ENCODE measurements at regions not wholly inside any gene's neighbourhood (a gene's known extent, or its start where the extent isn't known, plus 50 kb on each side); places are given as distances from the start of the nearest gene placed in this dataset.

DNA sequence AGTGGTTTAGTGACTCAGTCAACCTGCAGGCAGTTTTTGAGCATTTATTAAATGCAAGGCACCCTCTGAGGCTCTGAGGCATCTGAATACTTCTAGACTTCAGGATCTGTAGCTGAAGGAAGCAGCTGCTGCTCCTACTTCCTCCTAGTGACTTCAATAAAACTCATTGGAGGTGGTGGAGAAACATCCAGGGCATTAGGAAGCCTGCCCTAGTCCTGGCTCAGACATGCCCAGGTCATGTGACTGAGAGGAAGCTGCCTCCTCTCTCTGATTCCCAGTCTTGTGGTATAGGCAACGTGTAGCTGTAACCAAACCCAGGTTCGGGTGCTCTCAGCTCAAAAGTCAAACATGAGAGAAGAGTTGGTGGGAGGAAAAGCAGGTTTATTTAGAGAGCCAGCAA, 287.2 kb upstream of the GYPC start:
- H3K4me3 ChIP-seq (ENCODE audit: low read depth, poor library complexity, severe bottlenecking): no peak overlapping the region
- intact Hi-C loops (cut with DNase I; ENCODE audit: low total_unique reads): no loop called here
- peak in 1 of 2 donors; percentile 17 for DNase-seq (ENCODE audit: low spot score in 2 of 2)
- no peak for TF ChIP-seq POLR2A (IDR thresholded peaks at IDR 0.05)
- TF ChIP-seq, protein P1, sequence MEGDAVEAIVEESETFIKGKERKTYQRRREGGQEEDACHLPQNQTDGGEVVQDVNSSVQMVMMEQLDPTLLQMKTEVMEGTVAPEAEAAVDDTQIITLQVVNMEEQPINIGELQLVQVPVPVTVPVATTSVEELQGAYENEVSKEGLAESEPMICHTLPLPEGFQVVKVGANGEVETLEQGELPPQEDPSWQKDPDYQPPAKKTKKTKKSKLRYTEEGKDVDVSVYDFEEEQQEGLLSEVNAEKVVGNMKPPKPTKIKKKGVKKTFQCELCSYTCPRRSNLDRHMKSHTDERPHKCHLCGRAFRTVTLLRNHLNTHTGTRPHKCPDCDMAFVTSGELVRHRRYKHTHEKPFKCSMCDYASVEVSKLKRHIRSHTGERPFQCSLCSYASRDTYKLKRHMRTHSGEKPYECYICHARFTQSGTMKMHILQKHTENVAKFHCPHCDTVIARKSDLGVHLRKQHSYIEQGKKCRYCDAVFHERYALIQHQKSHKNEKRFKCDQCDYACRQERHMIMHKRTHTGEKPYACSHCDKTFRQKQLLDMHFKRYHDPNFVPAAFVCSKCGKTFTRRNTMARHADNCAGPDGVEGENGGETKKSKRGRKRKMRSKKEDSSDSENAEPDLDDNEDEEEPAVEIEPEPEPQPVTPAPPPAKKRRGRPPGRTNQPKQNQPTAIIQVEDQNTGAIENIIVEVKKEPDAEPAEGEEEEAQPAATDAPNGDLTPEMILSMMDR (IDR thresholded peaks at IDR 0.05): no peak
- whole genome bisulfite sequencing, 2 donors: 38 to 39% methylated on average over 2 of the region's 2 CpGs

DNA sequence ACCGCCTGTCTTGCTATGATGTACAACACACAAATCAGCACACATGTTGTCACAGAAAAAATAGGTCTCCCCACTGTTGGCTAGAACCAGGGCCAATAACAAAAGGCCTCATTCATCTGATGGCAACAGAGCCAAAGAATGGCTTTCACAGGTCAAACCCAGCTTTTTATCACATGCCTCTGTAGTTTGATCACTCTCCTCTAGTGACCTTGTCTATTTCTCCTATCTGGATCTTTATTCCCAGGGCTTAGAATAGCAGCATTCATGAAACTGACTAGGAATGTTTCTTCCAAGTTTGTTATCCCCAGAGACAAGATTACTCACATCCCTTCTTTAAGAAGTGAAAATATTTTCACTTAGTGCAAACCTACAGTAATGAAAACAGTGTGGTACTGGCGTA, 285.8 kb upstream of the GYPC start:
- WGBS, 2 donors: 76 to 81% methylated on average over 2 of the region's 2 CpGs
- no peak overlapping the region for H3K4me3 ChIP-seq (ENCODE audit: low read depth, poor library complexity, severe bottlenecking)
- intact Hi-C loops (cut with DNase I; ENCODE audit: low total_unique reads): no loop called here
- no peak for DNase-seq (ENCODE audit: low spot score in 2 of 2)
- TF ChIP-seq, protein P1 (IDR thresholded peaks at IDR 0.05): no peak
- no peak for TF ChIP-seq POLR2A (IDR thresholded peaks at IDR 0.05)

DNA sequence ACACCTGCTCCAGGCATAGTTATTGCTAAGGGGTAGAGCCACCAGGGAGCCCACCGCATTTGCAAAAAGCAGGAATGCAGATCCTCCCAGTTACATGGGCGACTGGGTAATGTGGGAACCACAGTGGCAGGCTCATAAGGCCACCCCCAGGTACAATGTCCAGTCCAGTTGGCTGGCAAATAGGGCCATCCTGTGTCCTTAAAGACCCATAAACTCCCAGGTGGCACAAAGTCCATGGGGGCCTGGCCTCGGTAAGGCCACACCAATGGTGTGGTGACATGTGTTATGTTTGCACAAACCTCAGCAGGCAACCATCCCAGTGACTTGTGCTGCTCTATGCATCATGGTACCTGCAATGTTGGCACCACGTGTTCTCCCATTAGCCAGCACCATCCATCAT, 283.6 kb upstream of the GYPC start:
- 87 to 95% methylated on average over 4 of the region's 4 CpGs for WGBS, 2 donors
- H3K4me3 ChIP-seq (ENCODE audit: low read depth, poor library complexity, severe bottlenecking): no peak overlapping the region
- no peak for DNase-seq (ENCODE audit: low spot score in 2 of 2)
- intact Hi-C loops (cut with DNase I; ENCODE audit: low total_unique reads): no loop called here
- TF ChIP-seq, protein P1 (IDR thresholded peaks at IDR 0.05): no peak
- TF ChIP-seq POLR2A (IDR thresholded peaks at IDR 0.05): no peak

DNA sequence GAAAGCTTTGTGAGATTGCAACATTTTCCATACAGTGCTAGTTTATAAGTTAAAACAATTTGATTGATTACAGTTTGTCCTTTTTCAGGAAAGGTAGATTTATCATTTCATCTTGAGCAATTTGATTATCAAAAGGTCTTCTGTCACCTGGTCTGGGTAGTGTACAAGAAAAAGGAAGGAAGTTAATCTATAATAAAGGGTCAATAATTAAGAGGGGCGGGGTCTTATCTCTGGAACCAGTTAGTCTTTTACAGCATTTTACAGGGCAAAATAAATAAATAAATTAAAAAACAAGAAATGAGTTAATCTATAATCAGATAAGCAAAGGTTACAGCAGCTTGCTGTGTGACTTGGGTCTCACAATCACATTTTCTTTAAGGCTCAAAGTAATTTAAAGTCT, 277.8 kb upstream of the GYPC start:
- 88 to 91% methylated on average over 1 of the region's 1 CpG for WGBS, 2 donors
- no peak for TF ChIP-seq POLR2A (IDR thresholded peaks at IDR 0.05)
- TF ChIP-seq, protein P1 (IDR thresholded peaks at IDR 0.05): no peak
- no peak for DNase-seq (ENCODE audit: low spot score in 2 of 2)
- intact Hi-C loops (cut with DNase I; ENCODE audit: low total_unique reads): no loop called here
- no peak overlapping the region for H3K4me3 ChIP-seq (ENCODE audit: low read depth, poor library complexity, severe bottlenecking)

DNA sequence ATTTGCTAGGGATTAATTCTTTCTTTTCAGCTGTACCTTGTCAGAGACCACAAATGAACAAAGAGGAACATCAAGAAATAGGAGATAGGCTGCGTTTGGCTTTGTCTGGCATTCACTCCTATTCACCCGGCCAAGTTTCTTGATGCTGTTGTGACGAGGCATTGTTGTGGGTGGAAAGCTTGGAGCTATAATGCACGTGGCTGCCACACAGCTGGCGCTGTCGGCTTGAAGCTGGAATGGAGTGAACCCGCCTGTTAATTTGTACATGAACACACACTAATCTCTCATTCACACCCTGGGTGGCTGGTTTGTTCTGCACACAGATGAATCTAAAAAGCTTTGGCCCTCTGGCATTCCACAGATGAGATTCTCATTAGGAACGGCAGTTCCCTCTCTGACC, 274.9 kb upstream of the GYPC start:
- 55 to 56% methylated on average over 8 of the region's 8 CpGs for WGBS, 2 donors
- DNase-seq (ENCODE audit: low spot score in 2 of 2): no peak
- no peak for TF ChIP-seq POLR2A (IDR thresholded peaks at IDR 0.05)
- TF ChIP-seq, protein P1 (IDR thresholded peaks at IDR 0.05): no peak
- intact Hi-C loops (cut with DNase I; ENCODE audit: low total_unique reads): no loop called here
- no peak overlapping the region for H3K4me3 ChIP-seq (ENCODE audit: low read depth, poor library complexity, severe bottlenecking)

DNA sequence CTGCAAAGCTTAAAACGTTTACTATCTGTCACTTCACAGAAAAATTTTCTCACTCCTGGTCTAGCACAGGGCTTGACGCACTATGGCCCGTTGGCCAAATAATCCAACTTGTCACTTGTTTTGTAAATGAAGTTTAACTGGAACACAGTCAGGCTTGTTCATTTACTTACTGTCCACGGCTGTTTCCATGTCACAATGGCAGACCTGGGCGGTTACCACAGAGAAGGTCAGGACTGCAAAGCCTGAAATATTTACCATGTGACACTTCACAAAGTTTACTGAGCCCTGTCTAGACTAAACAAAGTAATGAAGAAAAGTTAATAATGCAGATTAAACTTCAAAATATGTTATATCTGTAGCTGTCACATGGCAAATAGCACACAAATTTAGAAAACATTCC, 273.0 kb upstream of the GYPC start:
- TF ChIP-seq, protein P1 (IDR thresholded peaks at IDR 0.05): no peak
- TF ChIP-seq POLR2A (IDR thresholded peaks at IDR 0.05): no peak
- H3K4me3 ChIP-seq (ENCODE audit: low read depth, poor library complexity, severe bottlenecking): no peak overlapping the region
- no peak for DNase-seq (ENCODE audit: low spot score in 2 of 2)
- intact Hi-C loops (cut with DNase I; ENCODE audit: low total_unique reads): no loop called here
- WGBS, 2 donors: 79 to 82% methylated on average over 5 of the region's 5 CpGs

Measured in lower leg skin (tissue), 4 donors.